ENCODE measurements at regions not wholly inside any gene's neighbourhood (a gene's known extent, or its start where the extent isn't known, plus 50 kb on each side); places are given as distances from the start of the nearest gene placed in this dataset.

DNA sequence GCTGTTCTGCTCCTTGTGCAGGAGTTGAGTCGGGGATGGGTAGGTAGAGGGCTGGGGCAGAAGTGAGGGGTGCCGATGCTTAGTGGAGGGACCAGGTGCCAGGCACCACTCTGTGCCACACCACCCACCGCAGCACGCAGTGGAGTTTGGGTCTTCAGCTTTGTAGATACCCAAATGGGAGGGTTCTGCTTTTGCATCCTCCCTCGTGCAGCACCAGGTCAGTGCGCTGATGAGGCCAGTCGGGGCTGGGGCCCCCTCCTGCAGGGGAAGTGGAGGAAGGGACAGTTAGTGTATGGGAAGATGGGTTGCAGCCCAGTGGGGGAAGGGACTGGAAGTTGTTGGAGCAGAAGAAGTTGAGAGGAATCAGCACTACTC, 244.0 kb downstream of the RHOU start:
- no peak for DNase-seq

DNA sequence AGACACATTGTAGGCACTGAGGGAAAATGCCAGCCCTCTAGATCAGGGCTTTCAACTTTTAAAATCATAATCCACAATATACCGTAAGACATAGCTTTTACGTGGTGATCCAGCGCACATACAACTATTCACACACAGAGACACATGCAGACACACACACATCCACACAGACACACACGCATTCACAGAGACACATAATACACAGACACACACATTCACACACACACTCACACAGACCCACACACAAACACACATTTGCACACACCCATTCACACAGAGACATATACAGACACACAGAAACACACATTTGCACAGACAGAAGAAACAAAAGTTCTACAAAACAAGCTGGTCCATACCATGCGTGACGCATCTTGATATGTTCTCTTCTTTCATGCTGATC, 244.5 kb downstream of the RHOU start:
- no peak for DNase-seq

DNA sequence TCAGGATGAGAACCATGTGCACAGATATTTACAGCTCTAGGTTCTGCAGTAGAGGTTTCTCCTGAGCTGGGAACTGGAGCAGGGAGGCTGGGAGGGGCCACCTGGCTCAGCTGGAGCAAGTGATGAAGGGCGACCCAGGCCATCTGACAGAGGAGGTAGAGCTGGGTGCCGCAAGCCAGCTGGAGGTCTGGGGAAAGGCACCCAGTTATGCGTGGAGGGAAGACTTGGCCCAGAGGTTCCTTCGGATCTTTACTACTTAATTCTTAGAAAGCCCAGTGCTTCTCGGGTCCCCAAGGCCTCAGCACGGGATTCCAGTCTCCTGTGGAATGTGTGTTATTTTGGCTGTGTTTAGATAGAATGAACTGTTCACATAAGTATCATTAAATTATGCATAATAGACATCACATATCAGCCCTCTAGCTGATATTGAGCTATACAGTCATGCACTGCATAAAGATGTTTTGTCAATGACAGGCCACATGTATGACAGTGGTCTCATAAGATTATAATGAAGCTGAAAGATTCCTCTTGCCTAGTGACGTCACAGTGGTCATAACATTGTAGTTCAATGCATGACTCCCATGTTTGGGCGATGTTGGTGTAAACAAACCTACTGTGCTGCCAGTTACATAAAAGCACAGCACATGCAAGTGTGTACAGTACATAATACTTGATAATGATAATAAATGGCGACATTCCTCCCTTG, 245.1 kb downstream of the RHOU start:
- DNase-seq = no peak

DNA sequence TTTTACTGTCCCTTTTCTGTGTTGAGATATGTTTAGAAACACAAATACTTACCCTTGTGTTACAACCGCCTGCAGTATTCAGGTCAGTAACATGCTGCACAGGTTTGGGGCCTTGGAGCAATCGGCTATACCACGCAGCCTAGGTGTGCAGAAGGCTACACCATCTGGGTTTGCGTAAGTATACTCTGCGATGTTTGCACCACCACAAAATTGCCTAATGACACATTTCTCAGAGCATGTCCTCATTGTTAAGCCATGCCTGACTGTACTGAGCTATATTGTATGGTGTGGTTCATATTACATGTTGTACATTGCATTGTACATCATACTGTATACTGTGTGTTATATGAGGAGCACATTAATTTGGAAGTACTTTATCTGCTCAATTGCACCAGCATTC, 247.4 kb downstream of the RHOU start:
- DNase-seq = no peak

DNA sequence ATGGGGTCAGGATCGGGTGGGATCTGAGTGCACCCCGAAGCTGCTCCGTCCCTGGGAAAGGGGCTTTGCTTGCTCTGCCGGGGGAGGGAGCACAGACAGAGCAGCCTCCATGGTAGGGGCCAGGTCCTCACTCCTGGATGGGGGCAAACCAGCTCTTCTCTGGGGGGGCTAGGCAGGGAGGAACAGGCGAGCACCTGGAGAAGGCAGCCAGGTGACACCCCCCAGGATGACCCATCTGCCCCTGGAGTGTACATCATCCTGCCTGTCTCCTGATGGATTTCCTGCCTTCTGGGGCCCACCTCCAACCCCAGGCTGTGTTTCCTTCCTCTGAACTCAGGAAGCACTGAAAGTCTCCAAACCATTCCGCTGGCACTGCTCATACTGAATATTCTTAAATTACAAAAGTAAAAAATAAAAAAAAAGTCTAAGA, 248.0 kb downstream of the RHOU start:
- DNase-seq = no peak

DNA sequence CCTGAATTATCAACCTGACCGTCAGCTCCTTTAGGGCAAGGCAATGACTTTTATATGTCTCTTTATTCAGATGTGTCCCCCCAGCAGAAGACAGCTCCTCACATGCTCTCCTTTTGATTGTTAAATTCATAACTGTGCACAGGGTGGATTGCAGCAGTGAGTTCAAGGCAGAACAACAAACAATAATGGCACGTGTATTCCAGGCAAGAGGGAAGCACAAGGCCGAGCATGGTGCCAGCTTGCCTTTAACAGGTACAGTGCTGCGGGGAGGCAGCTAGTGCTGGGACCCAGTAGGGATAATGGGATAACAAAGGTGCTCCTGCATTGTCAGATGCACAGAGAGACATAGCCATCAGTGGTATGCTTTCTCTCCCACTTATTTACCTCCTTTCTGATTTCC, 248.4 kb downstream of the RHOU start:
- DNase-seq = no peak

DNA sequence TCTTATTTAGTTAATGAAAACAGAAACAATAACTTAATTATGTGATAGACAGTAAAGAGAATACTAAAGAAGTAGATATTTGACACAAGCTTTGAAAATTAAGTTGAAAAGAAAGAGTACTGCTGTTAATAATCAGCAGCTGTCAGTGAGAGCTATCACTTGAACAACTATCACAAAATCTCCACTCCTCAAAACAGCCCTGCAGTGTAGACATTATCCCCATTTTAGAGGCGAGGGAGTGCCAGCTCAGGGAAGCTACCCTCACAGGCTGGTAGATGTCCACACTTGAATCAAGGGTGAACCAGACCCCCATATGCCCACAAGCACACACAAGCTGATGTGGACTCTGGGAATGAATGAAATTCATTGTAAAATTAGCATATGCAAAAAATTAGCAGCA, 248.8 kb downstream of the RHOU start:
- no peak for DNase-seq

DNA sequence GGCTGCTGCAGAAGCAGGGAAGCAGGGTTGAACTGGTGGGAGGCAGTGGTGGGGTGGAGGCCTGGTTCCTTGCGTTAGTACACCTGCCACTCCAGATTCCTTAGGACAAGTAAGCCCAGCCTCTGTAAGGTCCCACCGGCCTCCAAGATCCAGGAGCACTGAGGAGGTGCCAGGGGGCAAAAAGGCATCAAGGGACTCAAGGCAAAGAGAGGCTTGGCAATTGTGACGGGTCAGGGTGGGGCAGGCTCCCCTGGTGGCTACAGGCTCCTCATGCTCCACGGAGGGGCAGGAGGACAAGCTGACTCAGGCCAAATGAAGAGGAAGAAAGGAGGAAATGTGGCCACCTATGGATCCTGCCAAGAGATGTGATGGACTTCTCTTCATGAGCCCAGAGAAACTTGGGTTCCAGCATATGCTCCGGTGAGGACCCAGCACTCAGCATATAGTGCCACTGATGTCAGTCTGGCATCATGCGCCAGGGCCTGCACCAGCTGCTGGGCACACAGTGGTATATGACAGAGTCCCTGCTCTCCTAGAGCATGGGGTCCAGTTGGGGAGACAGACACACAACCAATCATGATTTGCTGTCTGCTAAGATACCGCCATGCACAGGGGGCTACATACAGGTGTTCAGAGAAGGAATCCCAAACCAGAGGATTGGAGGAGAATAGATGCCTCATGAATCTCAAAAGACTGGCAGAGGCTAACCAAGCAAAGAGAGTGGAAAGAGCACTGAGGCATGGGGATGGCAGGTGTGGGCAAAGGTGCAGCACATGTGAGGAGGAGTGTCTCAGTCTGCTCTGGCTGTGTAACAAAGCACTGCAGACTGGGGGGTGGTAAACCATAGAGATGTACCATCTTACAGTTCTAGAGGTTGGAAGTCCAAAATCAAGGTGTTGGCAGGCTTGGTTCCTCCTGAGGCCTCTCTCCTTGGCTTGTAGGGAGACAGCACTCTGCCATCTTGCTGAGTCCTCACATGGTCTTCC, 249.7 kb downstream of the RHOU start:
- DNase-seq = no peak

DNA sequence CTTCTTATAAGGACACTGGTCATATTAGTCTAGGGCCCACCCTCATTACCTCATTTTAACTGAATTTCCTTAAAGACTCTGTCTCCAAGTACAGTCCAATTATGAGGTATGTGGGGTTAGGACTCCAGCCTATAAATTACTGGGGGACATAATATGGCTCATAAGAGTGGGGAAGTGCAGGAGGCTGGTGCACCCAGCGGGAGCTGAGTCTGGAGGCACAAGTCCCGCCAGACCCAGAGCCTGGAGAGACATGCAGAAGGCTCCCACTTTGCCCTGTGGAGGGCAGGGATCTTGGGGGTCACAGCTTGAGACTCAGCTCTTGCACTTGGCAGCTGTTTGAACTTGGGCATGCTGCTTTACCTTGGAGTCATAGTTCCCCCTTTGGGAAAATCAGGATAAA, 250.4 kb downstream of the RHOU start:
- no peak for DNase-seq

DNA sequence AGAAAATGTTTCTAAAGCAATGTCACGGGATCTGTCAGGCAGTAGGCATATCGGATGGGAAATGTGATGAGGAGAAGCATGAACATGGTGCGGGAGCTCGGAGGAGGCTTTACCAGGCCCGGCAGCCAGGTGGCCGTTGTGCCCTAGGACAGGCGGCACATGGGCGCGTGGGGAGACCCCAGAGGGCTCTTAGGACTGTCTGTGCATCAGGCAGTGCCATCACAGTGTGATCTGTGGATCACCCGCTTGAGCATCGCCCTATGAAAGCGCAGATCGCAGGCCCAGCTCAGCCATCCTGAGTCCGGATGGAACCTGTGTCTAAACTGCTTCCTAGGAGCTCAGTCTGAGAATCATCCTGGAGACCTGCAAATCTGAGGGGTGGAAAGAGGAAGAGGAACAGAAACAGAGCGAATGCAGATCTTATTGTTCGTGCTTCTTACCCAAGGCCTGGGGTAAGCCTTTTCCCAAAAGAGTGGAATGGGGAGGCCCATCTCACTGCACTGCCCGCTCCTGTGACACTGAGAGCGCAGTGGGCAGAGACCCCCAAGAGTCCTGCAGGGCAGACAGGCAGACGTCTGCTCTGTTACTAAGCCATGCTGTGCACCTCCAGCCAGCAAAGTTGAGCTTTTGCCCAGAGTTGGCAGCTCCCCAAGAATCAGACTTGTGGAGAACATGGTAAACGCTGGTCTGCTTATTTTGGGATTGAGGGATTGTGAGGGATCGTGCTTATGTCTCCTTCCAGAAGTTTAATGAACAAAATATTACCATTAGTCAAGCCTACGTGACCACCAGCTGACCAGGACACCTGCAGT, 251.0 kb downstream of the RHOU start:
- no peak for DNase-seq

DNA sequence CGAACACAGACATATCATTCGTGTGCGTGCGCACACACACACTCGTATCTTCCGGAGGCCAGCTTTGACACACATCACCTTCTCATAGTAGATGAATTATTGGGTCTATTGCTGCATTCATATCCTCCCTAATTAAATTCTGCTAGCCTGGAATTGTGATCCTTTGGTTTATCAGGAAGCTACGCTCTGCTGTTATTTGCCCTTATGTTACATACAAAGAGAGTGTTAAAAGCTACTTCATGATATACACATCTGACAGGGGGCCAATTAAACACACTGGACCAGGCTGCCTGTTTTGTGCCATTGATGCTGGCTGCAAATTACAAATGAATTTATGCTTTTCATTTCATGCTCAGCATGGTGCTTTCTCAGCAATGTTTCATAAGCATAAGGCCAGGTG, 252.0 kb downstream of the RHOU start:
- DNase-seq = no peak

DNA sequence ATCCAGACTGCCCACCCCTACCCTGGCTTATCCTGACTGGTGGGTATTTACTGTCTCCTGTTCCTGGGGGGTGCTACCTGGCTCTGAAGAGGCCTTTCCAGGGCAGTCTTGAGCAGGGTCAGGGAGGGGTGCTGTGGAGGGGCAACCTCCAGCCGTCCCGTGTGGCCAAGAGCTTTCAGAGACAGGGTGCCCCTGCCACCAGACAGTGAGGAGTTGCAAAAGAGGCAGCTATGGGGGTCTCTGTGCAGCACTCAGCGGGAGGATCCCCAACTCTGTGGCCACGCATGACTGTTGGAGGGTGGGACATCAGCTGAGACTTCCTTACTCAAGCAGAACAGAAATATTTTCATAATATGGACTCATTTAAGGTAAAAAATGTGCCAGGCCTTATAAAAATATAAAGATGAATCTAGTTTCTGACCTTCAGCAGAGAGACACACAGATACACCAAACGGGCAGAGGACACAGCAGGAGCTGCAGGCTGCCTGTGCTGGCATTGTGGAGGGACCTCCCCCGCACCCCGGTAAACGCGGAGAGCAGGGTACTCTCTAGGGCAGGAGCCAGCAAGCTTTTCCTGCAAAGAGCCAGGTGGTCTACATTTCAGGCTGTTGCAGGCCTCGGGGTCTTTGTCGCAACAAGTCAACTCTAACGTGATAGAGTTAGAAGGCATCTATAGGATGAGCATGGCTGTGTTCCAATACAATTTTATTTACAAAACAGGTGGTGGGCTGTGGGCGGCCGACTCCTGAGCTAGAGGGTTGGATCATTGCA, 252.6 kb downstream of the RHOU start:
- DNase-seq = no peak

DNA sequence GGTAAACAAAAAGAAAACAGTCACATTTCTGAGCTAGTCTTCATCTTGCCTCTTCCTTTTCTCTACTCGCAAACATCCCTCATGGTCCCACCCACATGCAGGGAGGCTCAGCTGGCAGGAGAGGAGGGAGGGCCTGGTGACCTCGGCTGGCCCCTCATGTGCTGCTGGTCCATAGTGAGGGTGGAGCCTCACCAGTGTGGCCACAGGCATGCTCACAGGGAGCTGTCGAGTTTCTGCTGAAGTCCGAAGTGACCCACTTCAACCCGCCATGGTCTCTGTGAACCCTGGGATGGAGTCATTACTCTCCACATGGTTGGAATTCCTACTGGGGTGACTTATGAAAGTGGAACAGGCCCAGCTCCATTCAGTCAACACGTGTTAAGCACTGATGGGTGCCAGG, 253.4 kb downstream of the RHOU start:
- no peak for DNase-seq

DNA sequence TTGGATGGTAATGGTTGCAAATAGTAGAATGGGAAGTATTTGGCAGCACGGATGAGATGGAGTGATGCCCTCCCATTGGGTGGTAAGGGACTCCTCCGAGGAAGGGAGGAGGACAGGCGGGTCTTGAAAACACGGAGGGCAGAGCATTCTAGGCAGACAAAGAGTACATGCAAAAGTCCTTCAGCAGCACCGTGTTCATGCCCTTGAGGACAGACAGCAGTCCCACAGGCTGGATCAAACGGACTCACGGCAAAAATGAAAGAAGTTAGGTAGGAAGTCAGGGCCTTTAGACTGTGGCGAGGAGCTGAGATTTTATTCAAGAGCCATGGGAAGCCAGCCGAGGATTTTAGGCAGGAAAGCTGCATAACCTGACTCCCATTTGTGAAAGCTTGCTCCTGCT, 253.9 kb downstream of the RHOU start:
- no peak for DNase-seq

DNA sequence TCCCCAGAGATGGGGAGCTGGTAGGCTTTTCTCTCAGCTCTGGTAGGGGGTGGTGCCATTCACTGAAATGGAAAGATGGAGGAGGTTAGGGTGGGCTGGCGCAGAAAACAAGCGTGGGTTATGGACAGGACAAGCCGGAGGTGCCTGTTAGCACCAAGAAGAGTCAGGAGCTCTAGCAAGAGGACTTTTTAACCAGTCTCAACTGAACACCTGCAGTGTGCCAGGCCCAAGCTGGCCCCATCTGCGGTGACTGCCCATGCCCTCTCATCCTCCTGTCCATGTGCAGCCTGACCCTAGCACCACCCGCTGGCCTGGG, 254.4 kb downstream of the RHOU start:
- no peak for DNase-seq

DNA sequence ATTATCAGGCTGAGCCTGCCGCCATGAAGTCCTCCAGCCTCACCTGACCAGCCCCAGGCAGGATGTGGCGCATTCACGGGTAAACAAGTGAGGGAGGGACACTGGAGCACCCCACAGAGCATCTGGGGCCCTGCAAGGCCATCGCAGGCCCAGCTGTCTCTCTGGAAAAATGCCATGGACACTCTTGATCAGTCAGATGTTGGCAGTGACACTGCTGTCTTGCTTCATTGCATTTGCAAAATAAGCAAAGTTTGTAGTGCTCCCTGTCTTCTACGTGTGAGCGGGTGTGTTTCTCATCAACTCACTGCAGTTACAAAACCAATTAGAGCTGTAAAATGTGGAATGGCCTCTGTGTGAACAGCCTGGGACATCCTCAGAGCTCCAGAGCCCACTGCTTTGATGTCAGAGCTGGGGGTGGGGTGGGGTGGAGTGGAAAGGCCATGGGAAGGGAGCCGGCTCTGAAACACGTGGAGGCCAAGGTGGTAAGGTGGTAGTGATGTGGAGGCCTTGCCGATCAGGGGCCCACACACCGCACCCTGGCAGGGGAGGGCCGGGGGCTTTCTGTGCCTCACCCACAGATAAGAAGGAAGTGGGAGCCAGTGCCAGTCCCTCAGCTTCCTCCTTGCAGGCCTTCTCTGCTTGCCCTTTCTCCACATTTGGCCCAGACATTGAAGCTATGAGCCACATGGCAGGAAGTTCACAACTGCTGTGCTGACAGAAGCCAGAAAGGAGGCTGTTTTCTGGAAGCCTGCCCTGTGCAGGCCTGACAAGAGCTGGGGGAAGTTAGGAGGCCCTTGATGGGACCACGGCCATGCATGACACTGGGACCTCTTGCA, 254.9 kb downstream of the RHOU start:
- peak; percentile 52 for DNase-seq

DNA sequence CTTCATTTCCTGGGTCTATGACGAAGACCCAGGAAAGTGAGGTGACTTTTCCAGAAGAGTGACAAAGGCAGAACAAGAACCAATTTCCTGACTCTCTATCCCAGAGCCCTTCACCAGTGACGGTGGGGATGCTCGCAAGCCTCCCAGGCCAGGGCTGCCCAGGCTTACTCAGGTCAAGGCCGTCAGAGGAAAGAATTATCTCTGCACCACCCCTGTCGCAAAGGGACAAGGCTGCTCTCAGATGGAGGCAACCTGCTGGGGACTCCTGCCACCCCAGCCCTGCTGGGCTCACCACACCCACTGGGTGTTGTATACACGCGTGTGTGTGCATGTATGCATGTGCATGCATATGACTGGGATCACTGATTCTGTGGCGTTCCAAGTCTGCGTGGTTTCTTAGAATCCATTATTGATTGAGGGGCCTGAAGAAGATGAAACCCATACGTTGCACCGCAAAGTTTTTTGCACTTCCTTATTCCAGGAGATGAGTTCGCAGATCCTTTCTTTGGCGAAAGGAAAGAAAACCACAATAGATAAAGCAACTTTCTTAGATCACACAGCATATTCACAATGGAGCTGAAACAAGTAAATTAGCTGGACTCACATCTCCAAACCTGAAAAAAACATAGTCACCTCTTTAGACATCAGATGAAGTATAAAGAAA, 255.8 kb downstream of the RHOU start:
- DNase-seq = no peak

DNA sequence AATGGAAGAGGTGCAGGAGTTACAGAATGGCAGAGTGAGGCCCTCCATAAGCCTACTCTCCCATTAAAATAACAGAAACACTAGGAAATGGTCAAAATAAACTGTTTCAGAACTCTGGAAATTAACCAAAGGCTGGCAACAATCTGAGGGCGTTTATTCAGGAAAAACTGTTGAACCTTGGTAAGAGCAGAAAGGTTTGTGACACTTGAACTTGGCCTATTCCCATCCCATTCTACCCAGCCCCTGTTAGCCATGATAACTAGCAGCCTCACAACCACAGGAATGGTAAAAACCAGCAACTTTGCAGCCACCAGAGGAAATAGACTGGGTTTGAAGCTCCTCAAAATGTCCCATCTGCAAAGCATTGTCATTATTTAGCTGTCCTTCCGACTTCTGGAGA, 256.8 kb downstream of the RHOU start:
- DNase-seq = no peak

DNA sequence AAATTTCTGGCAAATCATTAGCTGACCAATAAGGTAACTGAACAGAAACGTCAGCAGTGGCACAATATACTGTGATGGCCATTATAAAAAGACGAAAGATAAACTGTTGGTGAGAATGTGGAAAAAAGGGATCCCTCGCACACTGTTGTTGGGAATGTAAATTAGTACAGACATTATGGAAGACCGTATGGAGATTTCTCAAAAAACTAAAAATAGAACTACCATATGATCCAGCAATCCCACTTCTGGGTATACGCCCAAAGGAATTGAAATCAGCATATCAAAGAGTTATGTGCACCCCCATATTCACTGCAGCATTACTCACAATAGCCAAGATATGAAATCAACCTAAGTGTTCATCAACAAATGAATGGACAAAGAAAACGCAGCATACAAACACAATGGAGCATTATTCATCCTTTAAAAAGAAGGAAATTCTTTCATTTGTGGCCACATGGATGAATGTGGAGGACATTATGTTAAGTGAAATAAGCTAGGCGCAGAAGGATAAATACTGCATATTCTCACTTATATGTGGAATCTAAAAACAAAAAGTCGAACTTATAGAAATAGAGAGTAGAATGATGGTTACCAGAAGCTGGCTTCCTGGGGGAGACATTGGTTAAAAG, 257.7 kb downstream of the RHOU start:
- no peak for DNase-seq

DNA sequence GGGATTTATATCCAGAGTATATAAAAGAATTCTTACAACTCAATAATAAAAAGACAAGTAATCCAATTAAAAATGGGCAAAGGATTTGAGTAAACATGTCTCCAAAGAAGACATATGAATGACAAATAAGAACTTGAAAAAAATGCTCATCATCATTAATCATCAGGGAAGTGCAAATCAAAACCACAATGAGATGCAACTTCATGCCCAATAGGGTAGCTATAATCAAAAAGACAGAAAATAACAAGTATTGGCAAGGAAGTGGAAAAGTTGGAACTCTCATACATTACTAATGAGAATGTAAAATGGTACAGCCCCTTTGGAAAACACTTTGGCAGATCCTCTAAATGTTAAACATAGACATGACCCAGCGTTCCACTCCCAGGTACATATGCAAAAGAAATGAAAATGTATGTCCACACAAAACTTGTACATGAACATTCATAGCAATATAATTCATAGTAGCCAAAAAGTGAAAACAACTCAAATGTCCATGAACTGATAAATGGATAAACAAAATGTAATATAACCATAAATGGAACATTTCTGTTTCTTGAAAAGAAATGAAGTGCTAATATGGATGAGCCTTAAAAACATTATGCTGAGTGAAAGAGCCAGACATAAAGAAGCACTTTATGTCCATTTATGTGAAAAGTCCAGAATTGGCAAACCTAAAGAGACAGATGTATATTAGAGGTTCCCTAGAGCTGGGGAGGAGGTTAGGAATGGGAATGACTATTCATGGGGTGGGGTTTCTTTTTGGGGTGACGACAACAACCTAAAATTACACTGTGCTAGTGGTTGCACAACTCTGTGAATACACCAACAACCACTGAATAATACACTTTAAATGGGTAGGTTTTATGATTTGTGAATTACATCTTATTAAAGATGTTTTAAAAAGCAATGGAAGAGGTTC, 259.7 kb downstream of the RHOU start:
- DNase-seq = no peak

Measured in CD4-positive, alpha-beta T cell treated with Interferon gamma for 1 hour (primary cell).